ENCODE measurements at regions not wholly inside any gene's neighbourhood (a gene's known extent, or its start where the extent isn't known, plus 50 kb on each side); places are given as distances from the start of the nearest gene placed in this dataset.

DNA sequence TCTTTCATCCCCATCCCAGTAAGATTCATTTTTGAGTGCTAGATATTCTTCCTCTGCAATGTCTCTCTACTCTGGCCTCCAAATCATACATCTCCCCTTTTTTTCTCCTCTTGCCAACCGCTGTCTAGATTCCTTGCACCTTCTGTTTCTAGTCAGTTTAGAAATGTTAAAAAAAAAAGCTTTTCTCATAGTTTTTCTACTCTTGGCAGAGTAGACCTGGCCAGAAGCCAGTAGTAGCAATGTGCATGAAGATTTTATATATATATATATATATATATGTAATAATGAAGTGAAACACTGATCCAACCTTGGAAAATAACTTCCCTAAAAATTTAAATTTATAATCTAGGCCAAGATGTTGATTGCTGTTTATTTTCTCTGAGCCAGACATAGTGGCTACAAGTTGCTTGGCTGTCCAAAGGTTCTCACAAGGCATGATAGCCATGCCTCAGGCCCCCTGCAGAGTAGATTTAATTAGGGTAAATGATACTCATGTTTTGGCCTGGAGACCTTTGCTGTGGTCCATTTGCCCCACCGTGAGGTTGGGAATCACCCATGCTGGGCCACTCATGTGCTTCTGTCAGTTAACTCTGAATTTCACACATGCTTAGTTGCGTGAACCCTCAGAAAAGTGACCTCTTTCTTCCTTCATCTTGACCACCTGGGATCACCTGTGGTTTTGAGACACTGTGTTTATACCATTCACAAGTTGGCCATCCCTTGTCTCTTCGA lies 103.4 kb upstream of the KCNE2 start:
- no peak for DNase-seq (ENCODE audit: low read depth, low spot score)
- POLR2A ChIA-PET: no interaction called here
- TF ChIP-seq, protein P1, sequence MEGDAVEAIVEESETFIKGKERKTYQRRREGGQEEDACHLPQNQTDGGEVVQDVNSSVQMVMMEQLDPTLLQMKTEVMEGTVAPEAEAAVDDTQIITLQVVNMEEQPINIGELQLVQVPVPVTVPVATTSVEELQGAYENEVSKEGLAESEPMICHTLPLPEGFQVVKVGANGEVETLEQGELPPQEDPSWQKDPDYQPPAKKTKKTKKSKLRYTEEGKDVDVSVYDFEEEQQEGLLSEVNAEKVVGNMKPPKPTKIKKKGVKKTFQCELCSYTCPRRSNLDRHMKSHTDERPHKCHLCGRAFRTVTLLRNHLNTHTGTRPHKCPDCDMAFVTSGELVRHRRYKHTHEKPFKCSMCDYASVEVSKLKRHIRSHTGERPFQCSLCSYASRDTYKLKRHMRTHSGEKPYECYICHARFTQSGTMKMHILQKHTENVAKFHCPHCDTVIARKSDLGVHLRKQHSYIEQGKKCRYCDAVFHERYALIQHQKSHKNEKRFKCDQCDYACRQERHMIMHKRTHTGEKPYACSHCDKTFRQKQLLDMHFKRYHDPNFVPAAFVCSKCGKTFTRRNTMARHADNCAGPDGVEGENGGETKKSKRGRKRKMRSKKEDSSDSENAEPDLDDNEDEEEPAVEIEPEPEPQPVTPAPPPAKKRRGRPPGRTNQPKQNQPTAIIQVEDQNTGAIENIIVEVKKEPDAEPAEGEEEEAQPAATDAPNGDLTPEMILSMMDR (IDR thresholded peaks at IDR 0.05; ENCODE audit: low read depth, low read length): no peak
- no peak overlapping the region for H3K4me3 ChIP-seq (ENCODE audit: low read depth, low read length)
- H3K27me3 ChIP-seq (ENCODE audit: control insufficient read depth, insufficient read depth, low read length): peaks cover 10% of the 10 kb centered on the region
- H3K9me3 ChIP-seq (ENCODE audit: control insufficient read depth, insufficient read depth, low read length): no peaks in the 10 kb centered on the region
- no peak overlapping the region for H3K27ac ChIP-seq (ENCODE audit: low read depth, low read length)
- CTCF ChIA-PET: interaction anchor here (1.1 kb wide), 1 partner anchor 88 kb away, joined by 3 read pairs; no protein-coding TSS in a partner anchor

DNA sequence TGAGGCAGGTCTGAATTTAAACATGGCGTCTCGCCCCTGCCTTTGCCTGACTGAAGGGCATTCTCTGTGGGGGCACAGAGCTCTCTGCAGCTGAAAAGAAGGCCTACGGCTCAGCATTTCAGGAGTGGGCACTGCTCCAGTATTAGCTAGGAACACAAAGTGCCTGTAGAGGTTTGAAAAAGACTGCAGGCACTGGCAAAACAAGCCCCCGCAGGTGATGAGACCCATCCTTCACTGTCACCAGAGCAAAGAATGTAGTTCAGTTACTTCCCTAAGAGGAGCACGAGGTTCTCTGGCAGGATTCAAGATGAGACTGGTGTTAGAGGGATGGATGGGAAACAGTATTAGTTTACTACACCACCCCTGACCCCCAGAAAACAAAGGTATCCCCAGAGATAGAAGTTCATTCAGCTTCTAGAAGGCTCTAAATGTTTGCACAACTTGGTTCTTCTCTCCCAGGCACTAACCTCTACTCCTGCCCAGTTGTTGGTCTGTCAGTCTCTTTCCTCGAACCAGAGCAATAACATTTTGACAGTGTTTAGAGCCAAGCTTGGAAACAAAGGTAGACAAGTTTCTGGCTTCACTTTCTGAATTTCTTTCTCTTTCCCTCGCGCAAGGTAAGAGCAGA lies 101.9 kb upstream of the KCNE2 start:
- Histone ChIP-seq H3K27me3 (ENCODE audit: control insufficient read depth, insufficient read depth, low read length) (peaks cover 14% of the 10 kb centered on the region), H3K27ac (ENCODE audit: low read depth, low read length) (no peak overlapping the region), H3K4me3 (ENCODE audit: low read depth, low read length) (no peak overlapping the region), H3K9me3 (ENCODE audit: control insufficient read depth, insufficient read depth, low read length) (no peaks in the 10 kb centered on the region)
- no peak for DNase-seq (ENCODE audit: low read depth, low spot score)
- TF ChIP-seq, protein P1 (IDR thresholded peaks at IDR 0.05; ENCODE audit: low read depth, low read length): no peak
- POLR2A ChIA-PET: no interaction called here
- CTCF ChIA-PET: no interaction called here

DNA sequence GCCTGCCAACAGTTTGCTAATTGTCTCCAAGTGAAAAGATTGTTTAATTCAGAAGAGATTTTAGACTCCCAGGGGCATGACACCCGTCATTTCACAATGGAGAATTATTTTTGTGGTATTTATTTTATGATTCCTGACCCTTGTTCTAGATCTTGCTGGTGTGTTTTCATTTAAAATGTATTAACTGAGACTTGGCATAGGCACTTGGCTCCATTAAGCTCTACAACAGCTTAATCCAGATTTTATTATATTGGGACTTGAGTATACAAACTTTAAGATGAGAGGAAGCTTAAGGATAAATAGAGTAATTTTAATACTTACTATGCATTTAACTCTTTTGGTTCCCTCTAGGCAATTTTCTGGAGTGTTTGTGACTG lies 101.3 kb upstream of the KCNE2 start:
- ChIA-PET POLR2A (no interaction called here), CTCF (no interaction called here)
- Histone ChIP-seq H3K9me3 (ENCODE audit: control insufficient read depth, insufficient read depth, low read length) (no peaks in the 10 kb centered on the region), H3K4me3 (ENCODE audit: low read depth, low read length) (no peak overlapping the region), H3K27me3 (ENCODE audit: control insufficient read depth, insufficient read depth, low read length) (peaks cover 14% of the 10 kb centered on the region), H3K27ac (ENCODE audit: low read depth, low read length) (no peak overlapping the region)
- no peak for DNase-seq (ENCODE audit: low read depth, low spot score)
- TF ChIP-seq, protein P1 (IDR thresholded peaks at IDR 0.05; ENCODE audit: low read depth, low read length): no peak

DNA sequence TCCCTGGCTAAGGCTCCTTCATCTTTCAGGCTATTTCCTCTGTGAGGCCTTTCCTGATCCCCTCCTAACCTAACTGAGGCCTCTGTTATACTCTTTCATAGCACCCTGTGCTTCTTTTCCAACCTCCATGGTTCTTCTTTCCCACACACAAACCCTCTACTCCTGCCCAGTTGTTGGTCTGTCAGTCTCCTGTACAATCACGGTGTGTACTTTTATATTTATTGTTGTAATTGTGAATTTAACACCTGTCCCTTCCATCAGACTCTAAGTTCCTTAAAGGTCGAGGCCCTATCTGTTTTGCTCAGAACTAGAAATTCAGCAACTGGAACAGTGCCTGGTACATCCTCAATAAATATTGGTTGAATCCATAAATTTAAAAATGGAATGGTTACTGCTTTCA lies 100.2 kb upstream of the KCNE2 start:
- Histone ChIP-seq H3K9me3 (ENCODE audit: control insufficient read depth, insufficient read depth, low read length) (no peaks in the 10 kb centered on the region), H3K27ac (ENCODE audit: low read depth, low read length) (no peak overlapping the region), H3K27me3 (ENCODE audit: control insufficient read depth, insufficient read depth, low read length) (peaks cover 17% of the 10 kb centered on the region), H3K4me3 (ENCODE audit: low read depth, low read length) (no peak overlapping the region)
- ChIA-PET CTCF (no interaction called here), POLR2A (no interaction called here)
- no peak for DNase-seq (ENCODE audit: low read depth, low spot score)
- TF ChIP-seq, protein P1 (IDR thresholded peaks at IDR 0.05; ENCODE audit: low read depth, low read length): no peak

DNA sequence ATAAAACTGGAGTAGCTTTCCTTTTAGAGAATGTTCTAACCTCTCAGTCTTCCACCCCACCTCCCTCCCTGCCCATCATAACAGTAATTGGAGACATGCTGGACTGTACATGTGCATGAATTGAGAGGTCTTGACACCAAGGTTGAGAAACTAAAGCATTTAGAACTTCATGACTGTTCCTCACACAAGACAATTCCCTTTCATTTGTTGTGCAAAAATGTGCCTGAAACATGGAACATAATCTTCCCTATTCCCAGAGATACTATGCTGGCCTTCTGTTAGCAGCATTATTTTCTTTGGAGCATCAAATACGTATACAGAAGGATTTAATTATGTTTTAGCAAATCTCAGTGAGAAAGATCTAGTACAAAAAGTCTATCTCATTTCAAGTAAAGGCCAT lies 97.5 kb upstream of the KCNE2 start:
- ChIA-PET POLR2A (no interaction called here), CTCF (no interaction called here)
- TF ChIP-seq, protein P1 (IDR thresholded peaks at IDR 0.05; ENCODE audit: low read depth, low read length): no peak
- no peaks in the 10 kb centered on the region for H3K9me3 ChIP-seq (ENCODE audit: control insufficient read depth, insufficient read depth, low read length)
- no peak for DNase-seq (ENCODE audit: low read depth, low spot score)
- H3K27ac ChIP-seq (ENCODE audit: low read depth, low read length): no peak overlapping the region
- H3K27me3 ChIP-seq (ENCODE audit: control insufficient read depth, insufficient read depth, low read length): peaks cover 15% of the 10 kb centered on the region
- no peak overlapping the region for H3K4me3 ChIP-seq (ENCODE audit: low read depth, low read length)
